OCI-LY7 (cell line): ENCODE measurements at regions not wholly inside any gene's neighbourhood (a gene's known extent, or its start where the extent isn't known, plus 50 kb on each side); places are given as distances from the start of the nearest gene placed in this dataset.

ENCODE experiments used
- EZH2phosphoT487 ChIP-seq: fragments of 200-600 bp; sonication (generic); IDR thresholded peaks from 2 replicates; pipeline ENCODE4 v1.6.1; 2018; ENCODE audit warnings: low read depth, borderline replicate concordance, mild to moderate bottlenecking, mixed run types, antibody characterized with exemption, low read length, moderate library complexity, mixed read lengths
- TF ChIP-seq, protein P1 (sequence below): fragments of 200-600 bp; sonication (generic); conservative IDR thresholded peaks from 2 replicates; pipeline ENCODE4 v1.5.1; 2014; ENCODE audit warnings: mild to moderate bottlenecking, antibody characterized with exemption, low read length, moderate library complexity, mixed read lengths

DNA sequence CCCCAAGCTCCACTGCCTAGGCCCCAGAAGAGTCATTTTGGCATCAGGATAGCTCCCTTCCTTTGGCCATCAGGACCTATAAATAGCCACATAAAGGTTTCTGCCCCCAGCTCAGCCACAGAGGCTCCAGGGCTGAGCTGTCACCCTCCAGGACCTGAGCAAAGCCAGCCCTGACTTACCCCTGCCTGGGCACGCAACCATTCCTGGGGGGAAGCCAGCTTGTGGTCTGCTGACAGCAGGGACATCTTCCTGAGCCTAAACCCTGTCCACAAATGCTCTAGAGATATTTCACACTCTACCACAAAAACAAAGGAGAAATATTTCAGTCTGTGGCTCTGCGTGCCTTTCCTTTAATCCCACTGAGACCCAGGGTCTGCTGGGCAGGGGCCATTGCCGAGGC lies 123.7 kb upstream of the CCL2 start:
- TF ChIP-seq, protein P1, sequence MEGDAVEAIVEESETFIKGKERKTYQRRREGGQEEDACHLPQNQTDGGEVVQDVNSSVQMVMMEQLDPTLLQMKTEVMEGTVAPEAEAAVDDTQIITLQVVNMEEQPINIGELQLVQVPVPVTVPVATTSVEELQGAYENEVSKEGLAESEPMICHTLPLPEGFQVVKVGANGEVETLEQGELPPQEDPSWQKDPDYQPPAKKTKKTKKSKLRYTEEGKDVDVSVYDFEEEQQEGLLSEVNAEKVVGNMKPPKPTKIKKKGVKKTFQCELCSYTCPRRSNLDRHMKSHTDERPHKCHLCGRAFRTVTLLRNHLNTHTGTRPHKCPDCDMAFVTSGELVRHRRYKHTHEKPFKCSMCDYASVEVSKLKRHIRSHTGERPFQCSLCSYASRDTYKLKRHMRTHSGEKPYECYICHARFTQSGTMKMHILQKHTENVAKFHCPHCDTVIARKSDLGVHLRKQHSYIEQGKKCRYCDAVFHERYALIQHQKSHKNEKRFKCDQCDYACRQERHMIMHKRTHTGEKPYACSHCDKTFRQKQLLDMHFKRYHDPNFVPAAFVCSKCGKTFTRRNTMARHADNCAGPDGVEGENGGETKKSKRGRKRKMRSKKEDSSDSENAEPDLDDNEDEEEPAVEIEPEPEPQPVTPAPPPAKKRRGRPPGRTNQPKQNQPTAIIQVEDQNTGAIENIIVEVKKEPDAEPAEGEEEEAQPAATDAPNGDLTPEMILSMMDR, result no peak
- no peak for TF ChIP-seq EZH2phosphoT487
